Stomach smooth muscle (tissue), 2 donors: ENCODE measurements at regions not wholly inside any gene's neighbourhood (a gene's known extent, or its start where the extent isn't known, plus 50 kb on each side); places are given as distances from the start of the nearest gene placed in this dataset.

Source experiments
- H3K27ac ChIP-seq: one replicate; pipeline ENCODE4 v1.7.0; 2013; ENCODE audit warnings: mild to moderate bottlenecking, low read length, inconsistent platforms
- H3K27me3 ChIP-seq, 2 donors: one replicate each; pipeline ENCODE4 v1.7.0; 2013; ENCODE audit warnings: low read length in 2 of 2; ENCODE audit not compliant: insufficient read depth in 2 of 2, control insufficient read depth in 1 of 2
- H3K36me3 ChIP-seq, 2 donors: one replicate each; pipeline ENCODE4 v1.7.0; 2013; ENCODE audit warnings: low read length in 2 of 2; ENCODE audit not compliant: control insufficient read depth in 2 of 2, insufficient read depth in 2 of 2
- H3K4me1 ChIP-seq: one replicate; pipeline ENCODE4 v1.7.0; 2013; ENCODE audit warnings: low read length; ENCODE audit not compliant: control insufficient read depth, insufficient read depth
- H3K4me3 ChIP-seq, 2 donors: one replicate each; pipeline ENCODE4 v1.7.0; 2013; ENCODE audit warnings: low read length in 2 of 2
- H3K9ac ChIP-seq, 2 donors: one replicate each; pipeline ENCODE4 v1.7.0; 2013; ENCODE audit warnings: low read length in 2 of 2, mild to moderate bottlenecking in 1 of 2
- H3K9me3 ChIP-seq, 2 donors: one replicate each; pipeline ENCODE4 v1.7.0; 2013; ENCODE audit warnings: low read length in 2 of 2; ENCODE audit not compliant: control insufficient read depth in 2 of 2
- donor health status: healthy.
- donor health status: Pancreatic carcinoma.

- Histone ChIP-seq H3K4me3 (no peak overlapping the region), H3K4me1 (no peaks in the 10 kb centered on the region), H3K36me3 (no peaks in the 10 kb centered on the region), H3K27ac (no peak overlapping the region), H3K9me3 (no peaks in the 10 kb centered on the region), H3K9ac (no peak overlapping the region), H3K27me3 (no peaks in the 10 kb centered on the region)
These were observed 196.5 kb upstream of the HS3ST1 start for GRCh38 chr4:11625211-11625610.

GRCh38 chr4:11624370-11624769, 195.7 kb upstream of the HS3ST1 start:
- Histone ChIP-seq H3K36me3 (no peaks in the 10 kb centered on the region), H3K27ac (no peak overlapping the region), H3K4me3 (no peak overlapping the region), H3K27me3 (no peaks in the 10 kb centered on the region), H3K4me1 (no peaks in the 10 kb centered on the region), H3K9me3 (no peaks in the 10 kb centered on the region), H3K9ac (no peak overlapping the region)

GRCh38 chr4:11623726-11624037, 195.0 kb upstream of the HS3ST1 start:
- no peak overlapping the region for H3K4me3 ChIP-seq
- no peak overlapping the region for H3K27ac ChIP-seq

DNA sequence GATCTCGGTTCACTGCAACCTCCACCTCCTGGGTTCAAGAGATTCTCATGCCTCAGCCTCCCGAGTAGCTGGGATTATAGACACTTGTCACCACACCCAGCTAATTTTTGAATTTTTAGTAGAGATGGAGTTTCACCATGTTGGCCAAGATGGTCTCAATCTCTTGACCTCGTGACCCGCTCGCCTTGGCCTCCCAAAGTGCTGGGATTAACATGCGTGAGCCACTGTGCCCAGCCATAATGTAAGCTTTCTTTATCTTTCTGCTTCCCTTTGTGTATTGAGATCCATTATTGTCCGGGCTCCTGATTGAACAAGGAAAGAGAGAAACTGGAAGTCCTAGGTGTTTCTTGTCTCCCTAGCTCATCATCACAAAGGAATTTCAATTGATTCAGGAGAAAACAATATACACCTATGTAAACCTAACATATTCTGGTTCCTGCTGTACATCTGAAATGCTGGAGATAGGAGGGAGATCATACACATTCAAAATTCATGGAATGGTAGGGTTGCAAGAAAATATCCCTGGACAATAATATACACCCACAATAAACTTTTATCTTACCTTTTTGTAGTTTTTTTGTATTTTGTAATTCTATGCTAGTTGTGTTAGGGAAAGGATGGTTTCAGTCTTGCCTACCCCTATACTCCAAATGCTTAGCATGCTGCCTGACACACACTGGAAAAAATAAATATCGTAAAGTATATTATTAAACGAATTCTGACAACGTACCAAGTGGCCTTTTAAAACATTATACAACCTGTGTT, 194.4 kb upstream of the HS3ST1 start:
- Histone ChIP-seq H3K27me3 (no peaks in the 10 kb centered on the region), H3K4me3 (no peak overlapping the region), H3K36me3 (no peaks in the 10 kb centered on the region), H3K4me1 (no peaks in the 10 kb centered on the region), H3K9me3 (no peaks in the 10 kb centered on the region), H3K9ac (no peak overlapping the region), H3K27ac (no peak overlapping the region)

More at GRCh38 chr4:11623726-11624037, 195.0 kb upstream of the HS3ST1 start:
- Histone ChIP-seq H3K4me1 (no peaks in the 10 kb centered on the region), H3K36me3 (no peaks in the 10 kb centered on the region), H3K9me3 (no peaks in the 10 kb centered on the region), H3K9ac (no peak overlapping the region), H3K27me3 (no peaks in the 10 kb centered on the region)

DNA sequence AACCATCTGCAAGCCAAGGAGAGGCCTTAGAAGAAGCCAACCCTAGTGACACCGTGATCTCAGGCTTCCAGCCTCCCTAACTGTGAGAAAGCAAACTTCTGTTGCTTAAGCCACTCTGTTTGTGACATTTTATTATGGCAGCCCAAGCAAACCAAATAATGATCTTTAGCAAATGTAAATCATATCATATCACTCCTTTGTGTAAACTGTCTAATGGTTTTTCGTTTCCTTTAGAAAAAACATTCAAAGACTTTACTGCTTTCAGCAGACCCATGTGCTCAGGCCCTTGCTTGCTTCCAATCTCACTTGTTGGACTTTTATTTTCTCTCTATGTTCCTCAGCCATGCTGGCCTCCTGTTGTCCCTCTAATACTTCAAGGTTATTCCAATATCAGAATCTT, 192.2 kb upstream of the HS3ST1 start:
- no peaks in the 10 kb centered on the region for H3K9me3 ChIP-seq
- H3K27ac ChIP-seq = no peak overlapping the region
- H3K4me1 ChIP-seq = no peaks in the 10 kb centered on the region
- H3K36me3 ChIP-seq = no peaks in the 10 kb centered on the region
- no peaks in the 10 kb centered on the region for H3K27me3 ChIP-seq
- H3K9ac ChIP-seq = no peak overlapping the region
- no peak overlapping the region for H3K4me3 ChIP-seq

DNA sequence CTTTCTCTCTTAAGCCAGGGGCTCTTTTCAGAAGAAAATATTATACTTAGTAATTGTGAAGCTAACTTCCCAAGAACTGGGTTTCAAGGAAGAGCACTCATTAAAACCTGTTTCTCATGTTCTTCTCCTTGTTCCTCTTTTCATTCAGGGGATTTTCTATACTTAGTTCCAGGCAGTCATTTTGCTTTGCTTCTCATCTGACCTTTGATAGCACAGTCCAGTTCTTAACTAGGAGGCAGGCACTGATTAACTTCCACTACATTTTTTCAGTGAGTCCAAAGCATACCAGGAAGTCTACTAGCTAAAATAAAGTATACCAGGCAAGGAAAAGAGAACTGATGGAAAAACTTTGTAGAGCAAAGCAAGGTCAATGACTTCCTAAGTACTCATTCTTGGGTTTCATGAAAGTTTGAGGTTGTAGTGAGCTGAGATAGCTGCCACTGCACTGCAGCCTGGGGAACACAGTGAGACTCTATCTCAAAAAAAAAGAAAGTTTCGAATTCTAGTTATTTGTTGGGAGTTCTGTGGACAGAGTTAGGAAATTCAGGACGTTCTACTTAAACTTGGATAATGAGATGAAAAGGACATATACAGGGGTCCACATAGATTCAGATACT, 190.1 kb upstream of the HS3ST1 start:
- Histone ChIP-seq H3K27me3 (no peaks in the 10 kb centered on the region), H3K9ac (no peak overlapping the region), H3K4me1 (no peaks in the 10 kb centered on the region), H3K36me3 (no peaks in the 10 kb centered on the region), H3K9me3 (no peaks in the 10 kb centered on the region), H3K27ac (no peak overlapping the region), H3K4me3 (no peak overlapping the region)

DNA sequence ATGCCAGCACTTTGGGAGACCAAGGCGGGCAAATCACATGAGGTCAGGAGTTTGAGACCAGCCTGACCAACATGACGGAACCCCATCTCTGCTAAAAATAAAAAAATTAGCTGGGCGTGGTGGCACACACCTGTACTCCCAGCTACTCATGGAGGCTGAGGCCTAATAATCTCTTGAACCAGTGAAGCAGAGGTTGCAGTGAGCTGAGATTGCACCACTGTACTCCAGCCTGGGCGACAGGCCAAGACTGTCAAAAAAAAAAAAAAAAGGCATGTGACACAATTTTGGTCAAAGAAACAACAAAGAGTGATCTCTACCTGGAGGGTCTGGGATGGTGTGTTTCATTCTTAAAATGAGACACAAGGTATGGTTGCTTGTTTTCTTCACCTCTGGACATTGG, 188.2 kb upstream of the HS3ST1 start:
- Histone ChIP-seq H3K4me1 (no peaks in the 10 kb centered on the region), H3K9me3 (no peaks in the 10 kb centered on the region), H3K9ac (no peak overlapping the region), H3K36me3 (no peaks in the 10 kb centered on the region), H3K27ac (no peak overlapping the region), H3K4me3 (no peak overlapping the region), H3K27me3 (no peaks in the 10 kb centered on the region)

GRCh38 chr4:11615601-11616000, 186.9 kb upstream of the HS3ST1 start:
- H3K9me3 ChIP-seq = no peaks in the 10 kb centered on the region
- no peaks in the 10 kb centered on the region for H3K36me3 ChIP-seq
- no peaks in the 10 kb centered on the region for H3K27me3 ChIP-seq
- H3K4me3 ChIP-seq = no peak overlapping the region
- no peak overlapping the region for H3K27ac ChIP-seq
- H3K9ac ChIP-seq = no peak overlapping the region
- no peaks in the 10 kb centered on the region for H3K4me1 ChIP-seq

- Histone ChIP-seq H3K9ac (no peak overlapping the region), H3K9me3 (no peaks in the 10 kb centered on the region), H3K4me3 (no peak overlapping the region), H3K36me3 (no peaks in the 10 kb centered on the region), H3K4me1 (no peaks in the 10 kb centered on the region), H3K27ac (no peak overlapping the region), H3K27me3 (no peaks in the 10 kb centered on the region)
These were observed 185.7 kb upstream of the HS3ST1 start for GRCh38 chr4:11614426-11614825.

DNA sequence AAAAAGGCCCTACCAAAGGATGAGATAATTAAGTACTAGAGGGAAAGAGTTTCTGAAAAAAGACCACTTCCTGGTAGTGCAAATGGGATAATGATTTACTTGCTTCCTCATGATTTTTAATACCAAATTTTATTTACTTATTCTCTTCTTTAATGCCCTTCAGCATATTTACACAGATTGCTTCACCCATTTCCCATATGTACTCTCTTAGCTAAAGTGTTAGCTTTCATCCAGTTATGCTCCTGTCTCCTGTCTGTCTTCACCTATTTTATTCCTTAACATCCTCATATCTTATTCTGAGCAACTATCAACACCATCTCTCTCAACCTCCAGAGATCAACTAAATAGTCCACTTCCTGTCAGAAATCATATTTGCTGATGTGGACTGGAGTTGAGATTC, 183.2 kb upstream of the HS3ST1 start:
- H3K9me3 ChIP-seq = no peaks in the 10 kb centered on the region
- no peak overlapping the region for H3K4me3 ChIP-seq

GRCh38 chr4:11609751-11610150, 181.1 kb upstream of the HS3ST1 start:
- Histone ChIP-seq H3K4me1 (no peaks in the 10 kb centered on the region), H3K9me3 (no peaks in the 10 kb centered on the region), H3K36me3 (no peaks in the 10 kb centered on the region), H3K27ac (no peak overlapping the region), H3K4me3 (no peak overlapping the region), H3K9ac (no peak overlapping the region), H3K27me3 (no peaks in the 10 kb centered on the region)

More for the DNA sequence above, 183.2 kb upstream of the HS3ST1 start:
- H3K4me1 ChIP-seq = no peaks in the 10 kb centered on the region
- no peaks in the 10 kb centered on the region for H3K27me3 ChIP-seq
- H3K9ac ChIP-seq = no peak overlapping the region
- H3K36me3 ChIP-seq = no peaks in the 10 kb centered on the region
- no peak overlapping the region for H3K27ac ChIP-seq
